ENCODE measurements at regions not wholly inside any gene's neighbourhood (a gene's known extent, or its start where the extent isn't known, plus 50 kb on each side); places are given as distances from the start of the nearest gene placed in this dataset.

DNA sequence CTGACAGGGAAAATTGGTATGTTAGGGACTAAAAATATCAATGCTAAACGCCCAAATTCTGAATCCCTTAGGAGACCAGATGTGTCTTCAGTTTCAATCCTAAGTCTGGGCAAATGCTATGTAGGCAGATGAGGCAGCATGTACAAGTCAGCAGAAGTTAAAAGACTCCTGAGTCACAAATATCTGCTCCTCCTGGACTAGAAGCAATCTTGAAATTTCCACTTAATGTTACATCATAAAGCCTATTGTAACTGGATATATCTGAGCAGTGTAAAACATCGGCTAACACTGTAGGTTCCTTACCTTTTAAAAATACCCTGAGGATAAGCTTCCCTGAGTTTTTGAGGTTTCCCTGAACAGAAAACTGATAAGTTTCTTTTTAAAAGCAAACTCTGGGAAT is 1087.6 kb upstream of the PIK3C3 start:
- peak; percentile 78 to 95 for DNase-seq (ENCODE audit: low read depth in 2 of 2)
- no peak overlapping the region for H3K4me3 ChIP-seq (replicated peaks in 1 of 2; ENCODE audit: low read depth in 2 of 2, low read length in 2 of 2)
- TF ChIP-seq, protein P1, sequence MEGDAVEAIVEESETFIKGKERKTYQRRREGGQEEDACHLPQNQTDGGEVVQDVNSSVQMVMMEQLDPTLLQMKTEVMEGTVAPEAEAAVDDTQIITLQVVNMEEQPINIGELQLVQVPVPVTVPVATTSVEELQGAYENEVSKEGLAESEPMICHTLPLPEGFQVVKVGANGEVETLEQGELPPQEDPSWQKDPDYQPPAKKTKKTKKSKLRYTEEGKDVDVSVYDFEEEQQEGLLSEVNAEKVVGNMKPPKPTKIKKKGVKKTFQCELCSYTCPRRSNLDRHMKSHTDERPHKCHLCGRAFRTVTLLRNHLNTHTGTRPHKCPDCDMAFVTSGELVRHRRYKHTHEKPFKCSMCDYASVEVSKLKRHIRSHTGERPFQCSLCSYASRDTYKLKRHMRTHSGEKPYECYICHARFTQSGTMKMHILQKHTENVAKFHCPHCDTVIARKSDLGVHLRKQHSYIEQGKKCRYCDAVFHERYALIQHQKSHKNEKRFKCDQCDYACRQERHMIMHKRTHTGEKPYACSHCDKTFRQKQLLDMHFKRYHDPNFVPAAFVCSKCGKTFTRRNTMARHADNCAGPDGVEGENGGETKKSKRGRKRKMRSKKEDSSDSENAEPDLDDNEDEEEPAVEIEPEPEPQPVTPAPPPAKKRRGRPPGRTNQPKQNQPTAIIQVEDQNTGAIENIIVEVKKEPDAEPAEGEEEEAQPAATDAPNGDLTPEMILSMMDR (IDR thresholded peaks at IDR 0.05; ENCODE audit: low read depth, low read length) = no peak

DNA sequence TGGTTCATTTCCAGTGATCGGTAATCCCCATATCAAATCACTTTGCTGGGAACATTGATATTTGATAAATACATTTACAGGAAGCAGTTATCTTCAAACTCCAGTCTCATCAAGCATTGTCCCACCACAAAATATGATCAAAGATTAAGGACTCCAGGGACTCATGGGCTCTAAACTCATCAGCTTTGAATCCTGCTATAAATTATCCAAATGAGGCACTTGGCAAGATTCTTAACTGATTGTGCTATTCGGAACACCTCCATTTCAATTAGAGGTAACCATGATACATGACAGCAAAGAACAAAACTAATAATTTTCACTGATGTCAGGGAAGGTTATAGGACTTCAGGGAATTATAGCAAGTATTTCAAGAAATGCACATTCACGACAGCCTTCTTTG is 1088.1 kb upstream of the PIK3C3 start:
- no peak for DNase-seq (ENCODE audit: low read depth in 2 of 2)
- no peak overlapping the region for H3K4me3 ChIP-seq (replicated peaks in 1 of 2; ENCODE audit: low read depth in 2 of 2, low read length in 2 of 2)
- TF ChIP-seq, protein P1 (IDR thresholded peaks at IDR 0.05; ENCODE audit: low read depth, low read length) = no peak

- DNase-seq (ENCODE audit: low read depth in 2 of 2) = peak in 1 of 2 donors; percentile 48
- no peak overlapping the region for H3K4me3 ChIP-seq (replicated peaks in 1 of 2; ENCODE audit: low read depth in 2 of 2, low read length in 2 of 2)
- TF ChIP-seq, protein P1 (IDR thresholded peaks at IDR 0.05; ENCODE audit: low read depth, low read length) = no peak
Observed at GRCh38 chr18:40866013-40866645, 1088.9 kb upstream of the PIK3C3 start.

GRCh38 chr18:40864846-40865245 is 1090.2 kb upstream of the PIK3C3 start:
- no peak for DNase-seq (ENCODE audit: low read depth in 2 of 2)
- no peak overlapping the region for H3K4me3 ChIP-seq (replicated peaks in 1 of 2; ENCODE audit: low read depth in 2 of 2, low read length in 2 of 2)
- TF ChIP-seq, protein P1 (IDR thresholded peaks at IDR 0.05; ENCODE audit: low read depth, low read length) = no peak

- TF ChIP-seq, protein P1 (IDR thresholded peaks at IDR 0.05; ENCODE audit: low read depth, low read length) = no peak
- no peak for DNase-seq (ENCODE audit: low read depth in 2 of 2)
- no peak overlapping the region for H3K4me3 ChIP-seq (replicated peaks in 1 of 2; ENCODE audit: low read depth in 2 of 2, low read length in 2 of 2)
Observed at GRCh38 chr18:40863801-40864200, 1091.2 kb upstream of the PIK3C3 start.

GRCh38 chr18:40860189-40860588 is 1094.8 kb upstream of the PIK3C3 start:
- TF ChIP-seq, protein P1 (IDR thresholded peaks at IDR 0.05; ENCODE audit: low read depth, low read length) = no peak
- H3K4me3 ChIP-seq (replicated peaks in 1 of 2; ENCODE audit: low read depth in 2 of 2, low read length in 2 of 2) = no peak overlapping the region
- DNase-seq (ENCODE audit: low read depth in 2 of 2) = no peak

DNA sequence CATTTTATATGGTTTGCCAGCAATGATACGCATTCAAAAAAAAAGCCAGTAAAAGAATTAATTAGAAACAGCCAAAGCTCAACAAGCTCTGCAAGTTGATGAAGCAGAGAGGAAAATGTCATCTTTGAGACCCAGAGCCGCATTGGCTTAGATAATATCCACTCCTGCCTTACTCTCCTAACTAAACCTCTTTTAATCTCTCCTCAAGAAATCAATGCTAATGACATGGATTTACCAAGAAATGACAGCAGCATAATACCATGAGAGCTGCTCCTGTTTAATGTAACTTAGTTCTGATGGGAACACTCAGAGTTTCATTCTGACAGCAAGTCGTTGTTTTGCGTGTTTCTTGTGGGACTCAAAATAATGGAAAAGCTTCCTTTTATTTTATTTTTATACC is 1099.4 kb upstream of the PIK3C3 start:
- TF ChIP-seq, protein P1 (IDR thresholded peaks at IDR 0.05; ENCODE audit: low read depth, low read length) = no peak
- no peak overlapping the region for H3K4me3 ChIP-seq (replicated peaks in 1 of 2; ENCODE audit: low read depth in 2 of 2, low read length in 2 of 2)
- DNase-seq (ENCODE audit: low read depth in 2 of 2) = no peak
